GM12878 (cell line): ENCODE measurements at regions not wholly inside any gene's neighbourhood (a gene's known extent, or its start where the extent isn't known, plus 50 kb on each side); places are given as distances from the start of the nearest gene placed in this dataset.

Experiments used
- BACH1 ChIP-seq: fragments of 450-650 bp; IDR thresholded peaks from 2 replicates; pipeline ENCODE4 v1.6.1; 2017; ENCODE audit warnings: mild to moderate bottlenecking, borderline replicate concordance
- BCL3 ChIP-seq: IDR thresholded peaks from 2 replicates; pipeline ENCODE4 v1.6.1; 2011; ENCODE audit warnings: borderline replicate concordance, low read depth, mild to moderate bottlenecking, moderate library complexity, low read length; ENCODE audit not compliant: insufficient read depth, poor library complexity, severe bottlenecking
- CTCF ChIP-seq, 3 experiments: IDR thresholded peaks in 2 of 3; conservative IDR thresholded peaks in 1 of 3; 2 replicates each; pipeline ENCODE4 v1.5.1; 2011; ENCODE audit warnings: low read depth in 3 of 3, low read length in 3 of 3, mild to moderate bottlenecking in 3 of 3, control low read depth in 2 of 3, moderate library complexity in 2 of 3, inconsistent platforms in 1 of 3, mixed read lengths in 1 of 3; ENCODE audit not compliant: control insufficient read depth in 2 of 3, insufficient read depth in 1 of 3; ENCODE audit errors: extremely low read depth in 1 of 3
- FOXM1 ChIP-seq: IDR thresholded peaks from 2 replicates; pipeline ENCODE4 v1.6.1; 2012; ENCODE audit warnings: low read depth, mild to moderate bottlenecking, inconsistent platforms, low read length, moderate library complexity
- MAX ChIP-seq: IDR thresholded peaks from 2 replicates; pipeline ENCODE4 v1.6.1; 2012; ENCODE audit warnings: low read depth, low read length, improper control_type of control experiment
- NRF1 ChIP-seq: conservative IDR thresholded peaks from 2 replicates; pipeline ENCODE4 v1.6.1; 2011; ENCODE audit warnings: mild to moderate bottlenecking, low read depth, low read length, improper control_type of control experiment
- PAX5 ChIP-seq: IDR thresholded peaks from 2 replicates; pipeline ENCODE4 v1.6.1; 2011; ENCODE audit warnings: low read depth, low read length, borderline replicate concordance
- POLR2AphosphoS2 ChIP-seq: IDR thresholded peaks from 2 replicates; pipeline ENCODE4 v1.6.1; 2011; ENCODE audit warnings: low read depth, mild to moderate bottlenecking, low read length, improper control_type of control experiment, moderate library complexity
- SIN3A ChIP-seq: IDR thresholded peaks from 2 replicates; pipeline ENCODE4 v1.6.1; 2012; ENCODE audit warnings: low read depth, low read length, improper control_type of control experiment

GRCh38 chr2:216770050-216770449, 74.7 kb upstream of the IGFBP5 start:
- TF ChIP-seq MAX (no peak), CTCF (IDR thresholded peaks at IDR 0.05 in 2 of 3, conservative IDR thresholded peaks at IDR 0.05 in 1 of 3; ENCODE audit: control insufficient read depth in 2 of 3, extremely low read depth in 1 of 3, insufficient read depth in 1 of 3, low read depth in 3 of 3, low read length in 3 of 3) (no peak), POLR2AphosphoS2 (no peak), FOXM1 (no peak), PAX5 (no peak), BCL3 (no peak), BACH1 (no peak), NRF1 (no peak), SIN3A (no peak)
